ENCODE measurements at regions not wholly inside any gene's neighbourhood (a gene's known extent, or its start where the extent isn't known, plus 50 kb on each side); places are given as distances from the start of the nearest gene placed in this dataset.
"Not testable (repeated sequence)": the region's sequence is repeated elsewhere in the genome, so short reads cannot be mapped to it uniquely, and the experiment has no call there.

DNA sequence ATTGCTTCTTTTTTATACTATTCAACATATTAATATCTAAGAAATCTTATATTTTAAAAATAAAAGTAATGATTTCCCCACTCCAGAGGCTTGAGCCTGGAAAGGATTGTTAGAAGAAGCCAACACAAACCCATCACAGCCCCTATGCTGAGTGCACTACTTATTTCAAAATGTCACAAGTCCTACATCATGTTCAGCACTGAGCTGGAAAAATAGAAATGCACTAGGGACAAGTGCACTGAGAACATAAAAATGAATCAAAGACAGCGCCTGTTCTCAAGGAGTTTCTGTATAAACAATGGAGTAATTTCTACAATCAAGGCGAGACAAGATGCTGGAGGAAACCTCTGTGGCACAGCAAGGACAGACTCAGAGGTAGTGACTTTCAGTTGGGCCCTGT, 155.0 kb downstream of the TXNL1 start:
- H3K27ac ChIP-seq (ENCODE audit: low read depth, low read length): no peak overlapping the region
- no peak overlapping the region for H3K4me3 ChIP-seq (ENCODE audit: low read length)
- no peaks in the 10 kb centered on the region for H3K4me1 ChIP-seq (ENCODE audit: control insufficient read depth, insufficient read depth, low read length)
- H3K27me3 ChIP-seq (ENCODE audit: control insufficient read depth, insufficient read depth, low read length): no peaks in the 10 kb centered on the region
- H3K9ac ChIP-seq (ENCODE audit: low read length): no peak overlapping the region
- H3K36me3 ChIP-seq (ENCODE audit: control insufficient read depth, insufficient read depth, low read length): no peaks in the 10 kb centered on the region

DNA sequence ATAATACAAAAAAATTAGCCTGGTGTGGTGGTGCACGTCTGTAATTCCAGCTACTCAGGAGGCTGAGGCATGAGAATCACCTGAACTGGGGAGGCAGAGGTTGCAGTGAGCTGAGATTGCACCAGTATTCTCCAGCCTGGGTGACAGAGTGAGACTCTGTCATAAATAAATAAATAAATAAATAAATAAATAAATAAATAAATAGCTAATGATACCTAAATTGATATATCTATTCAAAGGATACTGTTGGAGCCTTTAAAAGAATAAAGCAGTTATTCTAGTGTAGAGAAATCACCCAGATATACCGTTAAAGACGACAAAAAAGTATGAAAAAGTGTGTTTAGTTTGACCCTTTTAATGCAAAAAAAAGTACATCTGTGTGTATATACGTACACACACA, 155.6 kb downstream of the TXNL1 start:
- H3K36me3 ChIP-seq (ENCODE audit: control insufficient read depth, insufficient read depth, low read length); H3K4me1 ChIP-seq (ENCODE audit: control insufficient read depth, insufficient read depth, low read length); H3K9ac ChIP-seq (ENCODE audit: low read length); H3K27me3 ChIP-seq (ENCODE audit: control insufficient read depth, insufficient read depth, low read length); H3K4me3 ChIP-seq (ENCODE audit: low read length); H3K27ac ChIP-seq (ENCODE audit: low read depth, low read length): not testable (repeated sequence)

DNA sequence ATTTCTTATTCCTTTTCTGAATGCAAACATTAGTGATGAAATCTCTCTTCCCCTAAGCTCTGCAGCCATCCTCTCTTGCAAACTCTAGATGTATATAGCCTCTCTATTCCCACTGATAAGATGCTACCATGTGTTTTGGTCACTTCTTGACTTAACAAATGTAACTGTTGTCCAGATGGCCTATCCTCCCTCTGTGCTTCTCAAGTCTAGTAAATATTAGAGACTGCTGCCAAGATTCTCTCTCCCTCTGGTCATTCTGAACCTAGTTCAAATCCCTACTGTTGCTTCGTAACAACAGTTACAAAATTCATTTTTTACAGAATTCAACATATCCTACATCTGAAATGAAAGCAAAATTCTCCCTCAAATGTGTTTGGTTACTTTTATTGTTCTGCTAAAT, 156.6 kb downstream of the TXNL1 start:
- H3K4me1 ChIP-seq (ENCODE audit: control insufficient read depth, insufficient read depth, low read length): no peaks in the 10 kb centered on the region
- no peak overlapping the region for H3K27ac ChIP-seq (ENCODE audit: low read depth, low read length)
- no peaks in the 10 kb centered on the region for H3K27me3 ChIP-seq (ENCODE audit: control insufficient read depth, insufficient read depth, low read length)
- no peak overlapping the region for H3K4me3 ChIP-seq (ENCODE audit: low read length)
- H3K36me3 ChIP-seq (ENCODE audit: control insufficient read depth, insufficient read depth, low read length): no peaks in the 10 kb centered on the region
- H3K9ac ChIP-seq (ENCODE audit: low read length): no peak overlapping the region

DNA sequence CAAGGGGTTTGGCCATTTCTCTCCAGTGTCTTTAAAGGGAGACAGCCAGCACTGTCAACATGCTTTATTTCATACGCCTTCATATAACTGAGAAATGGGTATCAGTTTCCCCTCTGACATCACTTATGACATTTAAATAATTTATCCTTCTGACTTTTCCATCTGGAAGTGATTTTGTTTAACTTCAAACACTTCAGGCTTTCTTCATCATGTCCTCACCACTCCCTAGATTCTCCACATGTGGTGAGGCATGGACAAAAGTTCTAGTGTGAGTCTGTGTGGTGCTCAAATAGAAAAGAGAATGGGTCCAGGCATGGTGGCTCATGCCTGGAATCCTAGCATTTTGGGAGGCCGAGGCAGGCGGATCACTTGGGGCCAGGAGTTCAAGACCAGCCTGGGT, 158.6 kb downstream of the TXNL1 start:
- no peak overlapping the region for H3K4me3 ChIP-seq (ENCODE audit: low read length)
- H3K36me3 ChIP-seq (ENCODE audit: control insufficient read depth, insufficient read depth, low read length): no peaks in the 10 kb centered on the region
- H3K4me1 ChIP-seq (ENCODE audit: control insufficient read depth, insufficient read depth, low read length): no peaks in the 10 kb centered on the region
- no peak overlapping the region for H3K9ac ChIP-seq (ENCODE audit: low read length)
- H3K27me3 ChIP-seq (ENCODE audit: control insufficient read depth, insufficient read depth, low read length): no peaks in the 10 kb centered on the region
- H3K27ac ChIP-seq (ENCODE audit: low read depth, low read length): no peak overlapping the region

DNA sequence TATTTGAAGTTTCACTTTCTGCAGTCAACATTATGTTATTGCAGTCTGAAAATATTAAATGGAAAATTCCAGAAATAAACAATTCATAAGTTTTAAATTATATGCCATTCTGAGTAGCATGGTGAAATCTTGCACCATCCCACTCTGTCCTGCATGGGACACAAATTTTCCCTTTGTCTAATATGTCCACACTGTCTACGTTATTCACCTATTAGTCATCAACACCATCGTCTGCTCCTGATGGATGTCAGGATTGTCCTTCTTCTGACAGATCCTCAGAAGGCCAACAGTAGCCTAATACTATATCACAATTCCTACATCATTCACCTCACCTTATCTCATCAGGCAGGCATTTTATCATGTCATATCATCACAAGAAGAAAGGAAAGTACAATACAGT, 163.1 kb downstream of the TXNL1 start:
- Histone ChIP-seq H3K4me3 (ENCODE audit: low read length) (no peak overlapping the region), H3K36me3 (ENCODE audit: control insufficient read depth, insufficient read depth, low read length) (no peaks in the 10 kb centered on the region), H3K9ac (ENCODE audit: low read length) (no peak overlapping the region), H3K27me3 (ENCODE audit: control insufficient read depth, insufficient read depth, low read length) (no peaks in the 10 kb centered on the region), H3K4me1 (ENCODE audit: control insufficient read depth, insufficient read depth, low read length) (no peaks in the 10 kb centered on the region), H3K27ac (ENCODE audit: low read depth, low read length) (no peak overlapping the region)

DNA sequence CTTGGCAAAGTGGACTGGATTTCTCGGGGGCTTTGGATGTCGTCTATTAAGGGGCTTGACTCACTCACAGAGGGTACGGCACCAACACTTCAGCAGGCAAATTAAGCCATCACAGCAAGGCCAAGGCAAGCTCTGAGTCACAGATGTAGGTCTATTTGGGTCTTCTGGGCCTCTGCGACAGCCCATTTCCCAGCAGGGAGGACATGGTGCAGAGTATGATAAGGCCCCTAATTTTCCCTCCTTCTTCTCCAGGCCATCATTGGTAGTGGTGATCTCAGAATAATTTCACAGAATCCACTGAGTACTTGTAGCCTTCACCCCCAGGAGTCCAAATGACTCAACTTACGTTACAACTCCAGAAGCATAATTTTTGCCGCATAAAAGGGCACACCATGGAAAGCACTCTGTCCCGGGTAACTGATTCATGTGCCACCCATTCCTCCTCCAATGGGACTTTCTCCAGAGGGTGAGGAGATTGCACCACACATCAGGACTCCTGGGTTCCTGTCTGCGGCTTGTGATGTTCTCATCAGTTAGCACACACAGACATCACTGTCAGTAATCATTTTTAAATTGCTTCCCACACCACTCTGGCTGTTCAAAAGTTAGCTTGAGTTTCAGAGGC, 164.9 kb downstream of the TXNL1 start:
- Histone ChIP-seq H3K27ac (ENCODE audit: low read depth, low read length) (no peak overlapping the region), H3K36me3 (ENCODE audit: control insufficient read depth, insufficient read depth, low read length) (no peaks in the 10 kb centered on the region), H3K4me3 (ENCODE audit: low read length) (no peak overlapping the region), H3K27me3 (ENCODE audit: control insufficient read depth, insufficient read depth, low read length) (no peaks in the 10 kb centered on the region), H3K4me1 (ENCODE audit: control insufficient read depth, insufficient read depth, low read length) (no peaks in the 10 kb centered on the region), H3K9ac (ENCODE audit: low read length) (no peak overlapping the region)

DNA sequence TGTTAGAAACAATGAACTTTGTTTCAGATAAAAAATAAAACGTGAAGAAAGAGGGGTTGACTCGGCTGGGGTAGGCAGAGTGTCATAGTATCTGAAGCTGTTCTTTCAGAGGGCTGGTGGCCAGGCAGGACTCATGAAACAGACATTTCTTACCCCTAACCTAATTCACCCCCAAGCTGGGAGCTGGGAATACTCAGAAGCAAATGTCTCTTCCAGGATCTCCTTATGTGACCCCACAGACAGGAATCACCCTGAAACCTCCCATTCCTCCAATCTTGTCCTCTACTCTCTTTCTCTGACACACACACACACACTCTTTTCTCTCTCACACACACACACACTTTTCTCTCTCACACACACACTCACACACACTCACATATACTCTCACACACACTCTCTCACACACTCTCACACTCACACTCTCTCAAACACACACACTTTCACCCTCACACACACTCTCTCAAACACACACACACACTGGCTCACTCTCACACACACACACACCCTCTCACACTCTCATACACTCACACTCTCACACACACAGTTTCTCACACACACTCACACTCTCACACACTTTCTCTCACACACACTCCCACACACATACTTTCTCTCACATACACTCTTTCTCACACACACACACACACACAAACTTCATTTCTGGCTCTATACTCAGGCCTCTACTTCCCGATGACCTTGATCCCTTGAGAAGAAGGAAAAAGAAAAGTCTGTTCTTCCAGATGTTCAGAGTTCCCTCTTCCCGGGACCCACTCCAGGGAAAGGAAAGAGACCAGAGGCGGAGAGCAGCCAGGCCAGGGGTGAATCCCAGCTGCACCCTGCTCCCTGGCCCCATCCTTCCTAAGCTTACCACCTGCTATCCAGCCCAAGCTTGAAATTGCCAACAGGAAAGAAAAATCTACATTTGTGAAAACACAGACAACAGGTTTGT, 167.7 kb downstream of the TXNL1 start:
- Histone ChIP-seq H3K4me3 (ENCODE audit: low read length) (no peak overlapping the region), H3K27me3 (ENCODE audit: control insufficient read depth, insufficient read depth, low read length) (no peaks in the 10 kb centered on the region), H3K27ac (ENCODE audit: low read depth, low read length) (no peak overlapping the region), H3K9ac (ENCODE audit: low read length) (no peak overlapping the region), H3K4me1 (ENCODE audit: control insufficient read depth, insufficient read depth, low read length) (no peaks in the 10 kb centered on the region), H3K36me3 (ENCODE audit: control insufficient read depth, insufficient read depth, low read length) (no peaks in the 10 kb centered on the region)

DNA sequence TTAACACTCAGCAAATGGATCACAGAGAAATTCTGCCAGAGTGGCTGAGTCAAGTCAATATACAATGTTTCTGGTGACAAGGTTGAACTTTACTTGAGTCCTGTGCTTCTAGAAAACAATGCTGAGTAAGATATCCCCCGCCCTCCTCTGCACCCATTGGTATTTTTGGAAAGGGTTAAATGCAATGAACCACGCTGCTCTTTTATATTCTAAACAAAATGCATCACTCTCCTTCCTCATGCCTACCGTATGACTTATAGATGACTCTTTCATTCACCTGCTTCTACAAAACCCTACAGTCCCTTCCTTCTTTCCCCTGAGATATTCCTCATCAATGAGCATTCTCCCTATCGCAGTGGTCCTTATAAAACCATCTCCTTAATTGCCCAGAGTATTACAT, 168.8 kb downstream of the TXNL1 start:
- Histone ChIP-seq H3K4me1 (ENCODE audit: control insufficient read depth, insufficient read depth, low read length) (no peaks in the 10 kb centered on the region), H3K36me3 (ENCODE audit: control insufficient read depth, insufficient read depth, low read length) (no peaks in the 10 kb centered on the region), H3K27ac (ENCODE audit: low read depth, low read length) (no peak overlapping the region), H3K27me3 (ENCODE audit: control insufficient read depth, insufficient read depth, low read length) (no peaks in the 10 kb centered on the region), H3K4me3 (ENCODE audit: low read length) (no peak overlapping the region), H3K9ac (ENCODE audit: low read length) (no peak overlapping the region)

DNA sequence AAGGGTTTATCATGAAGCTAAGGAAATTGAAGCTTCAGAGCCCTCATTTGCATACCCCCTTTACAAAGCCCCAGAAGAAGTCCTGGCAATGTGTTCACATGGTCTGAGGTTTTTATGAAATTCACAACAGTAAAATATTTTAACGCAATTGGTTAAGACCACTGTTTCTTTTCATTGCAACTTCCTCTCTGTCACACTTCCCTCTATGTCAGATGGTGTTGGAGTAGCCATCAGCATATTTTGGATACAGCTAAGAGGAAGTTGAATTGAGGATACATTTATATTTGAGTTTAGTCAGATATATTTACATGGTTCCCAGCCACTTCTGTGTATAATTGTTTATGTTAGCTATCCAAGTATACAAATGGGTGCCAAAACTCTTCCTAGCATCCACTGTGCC, 170.0 kb downstream of the TXNL1 start:
- no peaks in the 10 kb centered on the region for H3K36me3 ChIP-seq (ENCODE audit: control insufficient read depth, insufficient read depth, low read length)
- H3K27ac ChIP-seq (ENCODE audit: low read depth, low read length): no peak overlapping the region
- no peaks in the 10 kb centered on the region for H3K4me1 ChIP-seq (ENCODE audit: control insufficient read depth, insufficient read depth, low read length)
- no peak overlapping the region for H3K9ac ChIP-seq (ENCODE audit: low read length)
- H3K27me3 ChIP-seq (ENCODE audit: control insufficient read depth, insufficient read depth, low read length): no peaks in the 10 kb centered on the region
- no peak overlapping the region for H3K4me3 ChIP-seq (ENCODE audit: low read length)

DNA sequence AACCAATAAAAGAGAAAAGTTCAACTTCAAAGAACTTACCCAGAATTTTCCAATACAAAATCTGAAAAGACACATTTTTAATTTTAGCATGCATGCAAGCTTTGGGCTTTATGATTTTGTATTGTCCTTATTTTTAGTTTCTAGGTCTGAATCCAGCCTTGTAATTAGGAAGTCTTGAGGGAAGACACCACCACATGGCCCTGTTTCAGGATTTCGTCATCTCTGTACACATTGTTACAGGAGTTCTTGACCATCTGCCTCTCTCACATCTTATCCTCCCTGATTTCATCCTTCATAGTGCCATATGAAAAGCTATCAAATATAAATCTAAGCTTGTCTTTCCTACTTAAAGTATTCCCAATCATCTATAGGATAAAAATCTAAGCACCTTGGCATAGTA, 176.1 kb downstream of the TXNL1 start:
- Histone ChIP-seq H3K4me3 (ENCODE audit: low read length) (no peak overlapping the region), H3K27me3 (ENCODE audit: control insufficient read depth, insufficient read depth, low read length) (no peaks in the 10 kb centered on the region), H3K27ac (ENCODE audit: low read depth, low read length) (no peak overlapping the region), H3K9ac (ENCODE audit: low read length) (no peak overlapping the region), H3K36me3 (ENCODE audit: control insufficient read depth, insufficient read depth, low read length) (no peaks in the 10 kb centered on the region), H3K4me1 (ENCODE audit: control insufficient read depth, insufficient read depth, low read length) (no peaks in the 10 kb centered on the region)

DNA sequence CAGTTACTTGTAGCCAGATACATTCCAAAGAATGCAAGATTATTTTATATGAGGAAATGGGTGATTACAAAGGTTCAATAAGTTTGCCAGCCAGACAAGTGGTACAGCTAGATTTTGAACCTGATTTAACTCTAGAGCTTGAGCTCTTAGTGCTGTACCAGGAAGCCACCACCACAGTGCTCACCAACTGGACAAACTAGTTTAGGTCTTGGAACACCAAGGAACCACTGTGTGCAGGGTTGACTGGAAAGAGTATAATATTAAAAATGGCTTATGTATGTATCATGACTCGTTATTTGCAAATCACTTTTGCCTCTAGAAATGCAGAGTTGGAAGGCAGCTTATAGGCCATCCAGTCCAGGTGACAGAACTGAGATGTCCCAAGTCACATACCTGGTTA, 177.2 kb downstream of the TXNL1 start:
- Histone ChIP-seq H3K36me3 (ENCODE audit: control insufficient read depth, insufficient read depth, low read length) (no peaks in the 10 kb centered on the region), H3K27me3 (ENCODE audit: control insufficient read depth, insufficient read depth, low read length) (no peaks in the 10 kb centered on the region), H3K4me1 (ENCODE audit: control insufficient read depth, insufficient read depth, low read length) (no peaks in the 10 kb centered on the region), H3K9ac (ENCODE audit: low read length) (no peak overlapping the region), H3K4me3 (ENCODE audit: low read length) (no peak overlapping the region), H3K27ac (ENCODE audit: low read depth, low read length) (no peak overlapping the region)

DNA sequence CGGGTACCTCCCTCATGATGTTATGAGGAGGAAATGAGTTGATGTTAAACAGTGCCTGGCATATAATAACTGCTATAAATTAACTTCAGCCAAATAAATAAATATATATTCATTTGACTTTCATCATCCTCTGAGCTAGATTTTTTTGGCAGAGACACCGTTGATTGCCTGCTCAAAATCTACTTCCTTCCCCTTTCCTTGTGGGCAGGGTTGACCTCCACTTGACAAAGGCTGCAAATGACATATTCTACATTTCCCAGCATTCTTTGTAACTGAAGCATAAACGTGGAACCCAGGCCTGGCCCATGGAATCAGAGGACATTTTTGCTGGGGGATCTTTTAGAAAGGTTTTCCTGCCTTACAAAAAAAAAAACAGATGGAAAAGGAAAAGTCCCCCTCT, 177.8 kb downstream of the TXNL1 start:
- Histone ChIP-seq H3K4me3 (ENCODE audit: low read length) (no peak overlapping the region), H3K36me3 (ENCODE audit: control insufficient read depth, insufficient read depth, low read length) (no peaks in the 10 kb centered on the region), H3K27ac (ENCODE audit: low read depth, low read length) (no peak overlapping the region), H3K4me1 (ENCODE audit: control insufficient read depth, insufficient read depth, low read length) (no peaks in the 10 kb centered on the region), H3K27me3 (ENCODE audit: control insufficient read depth, insufficient read depth, low read length) (no peaks in the 10 kb centered on the region), H3K9ac (ENCODE audit: low read length) (no peak overlapping the region)

Measured in rectal smooth muscle tissue (tissue), 1 donor.